NT2/D1 (cell line): ENCODE measurements at regions not wholly inside any gene's neighbourhood (a gene's known extent, or its start where the extent isn't known, plus 50 kb on each side); places are given as distances from the start of the nearest gene placed in this dataset.

ENCODE experiments used
- SUZ12 ChIP-seq: IDR thresholded peaks from 2 replicates; pipeline ENCODE4 v1.6.1; 2011; ENCODE audit not compliant: insufficient read length, insufficient read depth; ENCODE audit errors: extremely low read depth
- YY1 ChIP-seq: IDR thresholded peaks from 2 replicates; pipeline ENCODE4 v1.6.1; 2011; ENCODE audit not compliant: insufficient read length, insufficient read depth
- ZNF274 ChIP-seq: IDR thresholded peaks from 2 replicates; pipeline ENCODE4 v1.6.1; 2011; ENCODE audit warnings: mild to moderate bottlenecking, low read depth, low read length

DNA sequence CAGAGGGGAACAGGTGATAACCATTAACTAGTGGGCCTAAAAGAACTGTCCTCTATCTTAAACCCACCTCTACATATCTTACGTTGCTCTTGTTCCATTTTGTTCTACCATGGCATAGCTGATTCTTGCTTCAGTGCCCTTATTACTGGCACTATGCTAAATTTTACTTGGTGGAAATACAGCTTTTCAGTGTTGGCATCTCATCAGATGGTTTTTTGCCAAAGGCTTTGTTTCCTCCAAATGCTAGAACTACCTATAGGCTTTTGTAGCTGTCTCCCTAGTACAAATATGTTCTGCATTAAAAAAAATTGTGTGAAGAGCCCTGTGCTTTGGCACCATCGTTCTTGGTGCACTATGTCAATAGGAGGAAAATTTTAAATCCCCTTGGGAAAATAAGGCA is 145.0 kb upstream of the ZBTB20 start:
- TF ChIP-seq ZNF274 (no peak), YY1 (no peak), SUZ12 (no peak)
